HG02623 (cell line): ENCODE measurements at regions not wholly inside any gene's neighbourhood (a gene's known extent, or its start where the extent isn't known, plus 50 kb on each side); places are given as distances from the start of the nearest gene placed in this dataset.
"Not testable (repeated sequence)": the region's sequence is repeated elsewhere in the genome, so short reads cannot be mapped to it uniquely, and the experiment has no call there.

Source experiments
- ATAC-seq: cut with Tn5 transposase; IDR thresholded peaks from one replicate; pipeline ENCODE4 v1.9.1; 2021; ENCODE audit warnings: moderate library complexity; ENCODE audit not compliant: unreplicated experiment

DNA sequence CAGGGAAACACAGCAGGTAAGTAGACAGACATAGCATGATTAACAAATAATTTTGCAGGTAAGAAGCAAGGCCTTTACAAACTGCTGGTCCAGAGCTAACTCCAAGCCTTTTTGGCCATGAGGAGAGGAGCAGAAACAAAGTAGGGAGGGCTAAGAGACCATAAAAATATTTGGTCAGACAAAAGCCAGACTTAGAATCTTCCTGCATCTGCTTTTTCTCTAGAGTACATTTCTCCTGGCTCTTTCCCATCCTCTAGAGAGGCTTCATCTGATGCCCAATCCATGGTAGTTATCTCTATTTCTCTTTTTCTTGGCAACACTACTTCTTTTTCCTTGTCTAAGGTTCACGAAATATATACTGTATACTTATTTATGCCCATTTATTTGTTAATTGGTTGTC is 577.1 kb downstream of the PIK3C3 start:
- no peak for ATAC-seq

DNA sequence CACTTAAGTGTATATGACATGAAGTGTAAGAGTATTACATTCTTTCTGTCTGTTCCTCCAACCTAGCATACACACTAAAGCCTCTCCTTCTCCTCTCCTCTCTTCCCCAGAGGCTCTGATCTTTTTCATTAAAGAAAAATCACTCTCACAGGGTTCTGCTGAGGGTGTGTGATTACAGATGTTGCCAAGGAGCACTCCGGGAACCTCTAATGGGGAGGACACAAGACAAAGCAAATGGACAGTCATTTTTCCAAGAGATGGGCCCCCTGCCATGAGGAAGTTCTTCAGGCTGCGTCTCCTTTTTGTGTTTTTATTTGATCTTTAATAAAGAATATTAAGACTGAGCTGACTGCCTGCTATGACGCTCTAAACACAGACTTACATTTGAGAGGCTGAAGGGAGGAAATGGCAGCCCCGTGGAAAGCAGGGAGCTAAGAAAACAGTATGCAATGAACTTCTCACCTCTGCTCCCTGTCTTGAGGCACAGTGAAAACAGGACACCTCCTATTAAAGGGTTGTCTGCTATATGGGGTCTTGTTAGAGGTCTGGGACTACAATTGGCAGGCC is 578.1 kb downstream of the PIK3C3 start:
- no peak for ATAC-seq

- ATAC-seq: no peak
Observed at GRCh38 chr18:42533616-42534015, 578.6 kb downstream of the PIK3C3 start.

DNA sequence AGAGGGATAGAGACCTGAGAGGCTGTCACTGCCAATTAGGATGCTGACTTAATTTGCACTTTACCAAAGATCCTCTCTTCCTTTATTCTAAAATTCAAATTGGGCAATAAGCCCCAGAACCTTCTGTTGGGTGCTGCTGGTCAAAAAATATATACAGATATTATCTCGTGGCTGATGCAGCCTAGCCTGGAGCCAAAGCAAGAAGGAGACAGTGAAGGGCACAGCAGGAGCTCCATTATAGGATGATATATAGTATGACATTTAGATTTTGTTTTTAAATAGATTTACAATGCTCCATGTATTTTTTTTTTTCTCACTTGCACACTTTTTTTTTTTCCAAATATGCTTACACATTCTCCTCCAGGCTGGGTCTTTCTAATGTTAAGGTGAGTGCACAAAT is 579.3 kb downstream of the PIK3C3 start:
- ATAC-seq: no peak

- no peak for ATAC-seq
Observed at GRCh38 chr18:42536442-42536841, 579.0 kb downstream of the RIT2 start.

- no peak for ATAC-seq
Observed at GRCh38 chr18:42537291-42537690, 578.2 kb downstream of the RIT2 start.

DNA sequence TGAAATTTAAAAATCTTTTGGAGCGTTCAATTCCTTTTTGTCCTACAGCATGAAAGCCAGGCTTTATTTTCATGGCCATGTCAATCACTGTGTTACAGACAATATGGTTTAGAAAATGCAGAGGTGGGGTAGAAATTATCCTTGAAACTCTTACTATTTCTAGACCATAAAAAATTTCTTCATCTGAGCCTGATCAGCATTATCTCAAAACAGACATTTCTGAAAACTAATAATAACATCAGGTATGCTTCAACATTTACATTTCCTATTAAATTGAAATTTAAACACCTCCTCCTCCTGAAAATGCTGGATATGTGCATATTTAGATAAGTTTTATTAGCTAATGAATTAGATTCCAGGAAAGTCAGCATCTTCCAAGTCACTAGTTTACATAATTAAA is 570.6 kb downstream of the RIT2 start:
- ATAC-seq: no peak

DNA sequence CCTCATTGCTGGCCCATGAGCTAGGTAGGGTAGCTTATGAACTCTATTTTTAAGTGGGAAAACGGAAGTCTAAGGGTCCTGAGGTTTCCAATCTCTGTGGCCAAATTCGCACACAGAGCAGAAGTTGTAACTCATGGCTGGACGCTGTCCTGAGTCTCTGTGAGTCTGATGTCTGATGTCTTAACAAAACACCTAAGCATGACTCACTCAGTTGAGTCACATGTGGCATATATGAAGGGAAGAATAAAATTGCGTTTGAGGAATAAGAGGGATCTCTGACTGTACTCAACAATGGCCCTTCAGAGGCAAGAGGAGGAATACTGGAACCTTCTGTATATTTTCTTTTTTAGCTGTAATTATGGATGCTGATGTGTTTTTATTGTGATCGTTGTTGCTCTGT is 569.7 kb downstream of the RIT2 start:
- ATAC-seq: no peak

- no peak for ATAC-seq
Observed at GRCh38 chr18:42548493-42548892, 567.0 kb downstream of the RIT2 start.

DNA sequence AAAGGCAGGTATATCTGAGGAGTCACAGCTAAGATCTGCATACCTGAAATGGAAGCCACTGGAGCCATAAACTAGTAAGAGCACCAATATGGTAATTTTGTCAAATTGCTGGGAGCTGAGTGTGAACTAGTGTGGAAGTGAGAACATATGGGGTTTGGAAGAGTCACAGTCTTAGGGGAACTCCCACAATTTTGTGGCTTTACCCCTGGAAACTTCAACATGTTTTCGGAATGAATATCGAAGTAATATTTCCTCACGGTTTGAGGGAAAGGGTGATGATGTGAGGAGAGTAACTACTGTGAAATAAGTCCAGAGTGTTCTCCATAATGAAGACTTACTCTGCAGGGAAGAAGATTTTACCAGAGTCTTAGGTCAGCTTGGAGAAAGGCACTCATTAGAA is 565.9 kb downstream of the RIT2 start:
- ATAC-seq: no peak

GRCh38 chr18:42552559-42552958 is 562.9 kb downstream of the RIT2 start:
- ATAC-seq: not testable (repeated sequence)

DNA sequence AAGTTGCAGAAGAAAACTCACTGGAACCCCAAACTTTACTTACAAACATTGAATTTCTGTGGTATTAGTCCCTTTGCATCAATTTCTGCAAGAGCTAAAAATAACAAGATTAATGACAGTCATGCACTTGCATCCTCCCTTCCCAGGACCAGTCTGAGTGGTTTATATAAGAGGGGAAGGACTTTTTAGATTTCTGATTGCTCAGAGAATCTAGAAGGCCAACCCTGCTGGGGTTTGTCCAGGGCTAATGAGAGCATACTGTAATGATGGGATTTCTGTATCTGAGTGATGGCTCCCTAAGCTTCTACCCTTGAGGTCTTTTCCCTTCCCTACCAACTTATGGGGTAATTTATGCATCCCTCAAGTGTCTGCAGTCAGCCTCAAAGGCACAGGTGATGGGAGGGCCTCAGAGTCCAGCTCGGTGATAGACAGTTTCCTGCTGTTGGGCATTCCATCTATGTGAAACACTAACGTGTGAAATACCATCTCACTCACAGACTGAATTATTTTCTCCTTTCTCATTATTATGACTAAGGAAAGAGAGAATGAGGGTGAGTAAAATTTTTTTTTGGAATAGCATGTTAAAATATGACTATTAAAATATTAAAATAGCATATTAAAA is 556.3 kb downstream of the RIT2 start:
- no peak for ATAC-seq

- ATAC-seq: no peak
Observed at GRCh38 chr18:42561521-42561920, 554.0 kb downstream of the RIT2 start.

- no peak for ATAC-seq
Observed at GRCh38 chr18:42563995-42564394, 551.5 kb downstream of the RIT2 start.

GRCh38 chr18:42564761-42565160 is 550.7 kb downstream of the RIT2 start:
- no peak for ATAC-seq

DNA sequence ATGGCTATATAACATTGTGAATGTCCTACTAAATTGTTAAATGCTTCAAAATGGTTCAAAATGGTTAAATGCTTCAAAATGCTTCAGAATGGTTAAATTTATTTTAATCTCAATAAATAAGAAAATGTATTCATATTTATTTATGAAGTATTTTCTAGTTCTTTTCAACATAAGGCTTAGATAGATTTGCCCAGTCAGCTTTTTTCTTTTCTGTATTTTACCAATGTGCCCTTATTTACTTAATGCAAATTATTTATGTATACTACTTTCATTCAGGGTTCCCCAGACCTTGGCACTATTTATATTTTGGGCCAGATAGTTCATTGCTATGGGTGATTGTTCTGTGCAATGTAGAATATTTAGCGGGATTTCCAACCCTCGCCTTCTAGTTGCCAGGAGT is 546.7 kb downstream of the RIT2 start:
- no peak for ATAC-seq

DNA sequence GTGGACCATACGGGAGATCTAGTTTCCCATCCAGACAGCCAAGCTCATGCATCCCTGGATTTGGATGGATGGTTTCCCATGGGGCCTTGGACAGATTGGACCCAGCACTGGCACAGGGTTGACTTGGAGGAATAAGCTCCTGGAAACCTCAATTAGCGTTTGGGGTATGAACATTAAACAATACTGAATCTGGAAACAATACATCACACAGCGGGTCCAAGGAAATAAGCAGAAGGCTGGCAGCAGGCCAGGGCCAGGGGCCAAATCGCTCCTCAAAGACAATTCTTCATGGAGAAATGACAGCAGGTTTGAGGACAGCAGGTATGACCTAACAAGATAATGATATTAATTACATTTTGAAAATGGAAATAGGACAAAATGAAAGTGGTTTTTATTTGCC is 540.6 kb downstream of the RIT2 start:
- ATAC-seq: no peak

- ATAC-seq: no peak
Observed at GRCh38 chr18:42576124-42576523, 539.4 kb downstream of the RIT2 start.

DNA sequence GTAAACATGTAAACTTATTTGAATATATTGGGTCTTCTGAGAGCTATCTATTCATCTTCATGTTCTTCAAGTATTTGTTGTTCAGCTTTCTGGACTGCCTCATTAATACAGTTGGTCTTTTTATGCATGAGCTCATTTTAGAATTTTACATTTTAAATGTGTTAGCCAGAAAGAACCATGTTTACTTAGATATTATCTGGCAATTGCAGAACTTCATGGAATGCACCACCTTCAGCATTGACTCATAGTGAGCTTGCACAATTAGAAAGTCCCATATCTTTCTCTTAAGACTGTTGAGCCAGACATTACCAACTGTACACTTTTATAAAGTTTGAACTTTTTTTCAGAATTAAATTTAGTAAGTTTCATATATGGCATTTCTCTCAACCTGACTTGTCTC is 536.7 kb downstream of the RIT2 start:
- ATAC-seq: no peak

DNA sequence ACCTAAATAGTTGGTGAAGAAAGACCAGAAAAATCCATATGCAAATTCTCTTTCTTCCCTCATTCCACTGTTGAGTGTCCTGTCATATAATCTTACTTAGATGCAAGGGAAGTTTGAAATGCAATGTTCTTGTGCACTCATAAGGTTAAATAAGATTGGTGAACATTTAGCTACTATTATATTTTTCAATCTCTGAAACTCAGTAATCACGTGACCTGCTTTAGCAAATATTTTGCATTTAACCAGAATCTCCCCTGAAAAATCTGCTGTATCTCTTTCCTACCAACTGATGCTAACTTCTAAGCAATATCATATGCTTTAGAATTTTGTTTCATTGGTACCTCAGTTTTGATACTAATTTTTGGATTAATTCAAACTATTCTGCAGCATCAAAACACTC is 533.2 kb downstream of the RIT2 start:
- ATAC-seq: no peak

DNA sequence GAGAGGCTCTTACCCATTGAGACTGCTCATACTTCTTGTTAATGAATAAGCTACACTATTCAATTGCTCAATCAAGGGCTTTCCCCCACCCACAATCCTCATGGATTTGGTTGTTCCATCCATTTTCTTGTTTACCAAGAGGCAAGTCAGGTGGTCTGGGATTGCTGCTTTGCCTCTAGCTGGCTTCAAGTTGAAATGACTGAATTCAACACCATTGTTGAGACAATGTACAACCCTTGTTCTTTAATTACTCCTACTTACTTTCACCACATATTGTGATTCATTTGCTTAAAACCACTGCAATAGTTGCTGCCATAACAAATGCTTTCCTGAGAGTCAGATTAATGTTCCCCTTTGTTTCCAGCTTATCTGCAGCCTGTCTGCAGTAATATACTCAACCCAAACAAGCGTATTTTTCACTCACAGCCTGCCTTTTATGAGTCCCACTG is 532.2 kb downstream of the RIT2 start:
- no peak for ATAC-seq

- ATAC-seq: no peak
Observed at GRCh38 chr18:42586601-42587000, 528.9 kb downstream of the RIT2 start.

DNA sequence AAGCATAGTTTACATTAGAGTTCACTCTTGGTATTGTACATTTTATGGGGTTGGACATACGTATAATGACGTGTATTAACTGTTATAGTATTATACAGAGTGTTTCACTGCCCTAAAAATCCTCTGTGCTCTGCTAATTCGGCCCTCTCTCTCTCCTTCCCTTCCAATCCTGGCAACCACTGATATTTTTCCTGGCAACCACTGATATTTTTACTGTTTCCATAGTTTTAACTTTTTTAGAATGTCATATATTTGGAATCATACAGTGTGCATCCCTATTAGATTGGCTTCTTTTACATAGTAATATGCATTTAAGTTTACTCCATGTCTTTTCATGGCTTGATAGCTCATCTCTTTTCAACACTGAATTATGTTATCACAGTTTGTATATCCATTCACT is 526.7 kb downstream of the RIT2 start:
- no peak for ATAC-seq
